Suprapubic skin (tissue), 4 donors: ENCODE measurements at regions not wholly inside any gene's neighbourhood (a gene's known extent, or its start where the extent isn't known, plus 50 kb on each side); places are given as distances from the start of the nearest gene placed in this dataset.

Source experiments
- DNase-seq, 2 donors: peaks; one replicate each; pipeline ENCODE4 v3.0.0-alpha.2; 2019; ENCODE audit warnings: low spot score in 2 of 2
- H3K27ac ChIP-seq: fragments of 200-600 bp; sonication (generic); one replicate; pipeline ENCODE4 v1.5.1; 2019
- H3K27me3 ChIP-seq: fragments of 200-600 bp; sonication (generic); one replicate; pipeline ENCODE4 v1.5.1; 2019
- H3K36me3 ChIP-seq: fragments of 200-600 bp; sonication (generic); one replicate; pipeline ENCODE4 v1.5.1; 2019
- H3K4me1 ChIP-seq: fragments of 200-600 bp; sonication (generic); one replicate; pipeline ENCODE4 v1.5.1; 2019
- H3K4me3 ChIP-seq: fragments of 200-600 bp; sonication (generic); one replicate; pipeline ENCODE4 v1.5.1; 2019; ENCODE audit warnings: mild to moderate bottlenecking
- H3K9me3 ChIP-seq: fragments of 200-600 bp; sonication (generic); one replicate; pipeline ENCODE4 v1.5.1; 2019
- CTCF ChIP-seq, 2 donors: fragments of 200-600 bp in 1 of 2; fragments of 450-650 bp in 1 of 2; sonication (generic) in 1 of 2; IDR thresholded peaks; one replicate each; pipeline ENCODE4 v1.5.1; 2016 to 2019; ENCODE audit warnings: antibody characterized with exemption in 2 of 2, mild to moderate bottlenecking in 1 of 2, moderate library complexity in 1 of 2
- EP300 ChIP-seq: sonication (generic); formaldehyde crosslinking; IDR thresholded peaks from one replicate; pipeline ENCODE4 v1.6.1; 2017; ENCODE audit warnings: antibody characterized with exemption
- POLR2A ChIP-seq, 2 donors: fragments of 450-650 bp; IDR thresholded peaks; one replicate each; pipeline ENCODE4 v1.6.1; 2017; ENCODE audit warnings: antibody characterized with exemption in 2 of 2, mild to moderate bottlenecking in 2 of 2, moderate library complexity in 2 of 2
- POLR2AphosphoS5 ChIP-seq, 3 donors: sonication (generic); formaldehyde crosslinking; IDR thresholded peaks; one replicate each; pipeline ENCODE4 v1.6.1; 2017; ENCODE audit warnings: antibody characterized with exemption in 3 of 3
- WGBS: methylation state at CpG from one replicate; pipeline ENCODE4 v1.1.5; 2018; 5-methylcytosine and 5-hydroxymethylcytosine counted together

GRCh38 chr12:67752226-67752732 is 103.7 kb downstream of the DYRK2 start:
- no peaks in the 10 kb centered on the region for H3K9me3 ChIP-seq
- TF ChIP-seq CTCF (IDR thresholded peaks at IDR 0.05) (no peak), POLR2AphosphoS5 (IDR thresholded peaks at IDR 0.05) (no peak), EP300 (no peak), POLR2A (IDR thresholded peaks at IDR 0.05) (no peak)
- 89% methylated on average over 4 of the region's 4 CpGs for WGBS
- no peak for DNase-seq
- H3K27ac ChIP-seq = no peak overlapping the region
- no peaks in the 10 kb centered on the region for H3K36me3 ChIP-seq
- H3K4me3 ChIP-seq = no peak overlapping the region
- no peaks in the 10 kb centered on the region for H3K4me1 ChIP-seq
- no peaks in the 10 kb centered on the region for H3K27me3 ChIP-seq

- H3K27ac ChIP-seq = no peak overlapping the region
- TF ChIP-seq EP300 = no peak
- no peak for TF ChIP-seq POLR2AphosphoS5 (IDR thresholded peaks at IDR 0.05)
- TF ChIP-seq POLR2A (IDR thresholded peaks at IDR 0.05) = no peak
- TF ChIP-seq CTCF (IDR thresholded peaks at IDR 0.05) = no peak
- WGBS = 64% methylated on average over 9 of the region's 9 CpGs
- no peaks in the 10 kb centered on the region for H3K36me3 ChIP-seq
- H3K4me3 ChIP-seq = no peak overlapping the region
- H3K4me1 ChIP-seq = no peaks in the 10 kb centered on the region
- H3K9me3 ChIP-seq = no peaks in the 10 kb centered on the region
- no peaks in the 10 kb centered on the region for H3K27me3 ChIP-seq
- no peak for DNase-seq
Observed at GRCh38 chr12:67754933-67755697, 106.6 kb downstream of the DYRK2 start.

- Histone ChIP-seq H3K9me3 (no peaks in the 10 kb centered on the region), H3K36me3 (no peaks in the 10 kb centered on the region), H3K27me3 (no peaks in the 10 kb centered on the region), H3K27ac (no peak overlapping the region), H3K4me3 (no peak overlapping the region), H3K4me1 (no peaks in the 10 kb centered on the region)
- WGBS = 94% methylated on average over 2 of the region's 2 CpGs
- TF ChIP-seq EP300 (no peak), POLR2AphosphoS5 (IDR thresholded peaks at IDR 0.05) (no peak), POLR2A (IDR thresholded peaks at IDR 0.05) (no peak), CTCF (IDR thresholded peaks at IDR 0.05) (no peak)
- no peak for DNase-seq
Observed at GRCh38 chr12:67757651-67758050, 109.1 kb downstream of the DYRK2 start.

- DNase-seq = no peak
- Histone ChIP-seq H3K4me3 (no peak overlapping the region), H3K9me3 (no peaks in the 10 kb centered on the region), H3K36me3 (no peaks in the 10 kb centered on the region), H3K4me1 (no peaks in the 10 kb centered on the region), H3K27ac (no peak overlapping the region), H3K27me3 (no peaks in the 10 kb centered on the region)
- TF ChIP-seq POLR2A (IDR thresholded peaks at IDR 0.05) (no peak), POLR2AphosphoS5 (IDR thresholded peaks at IDR 0.05) (no peak), EP300 (no peak), CTCF (IDR thresholded peaks at IDR 0.05) (no peak)
- WGBS = 54% methylated on average over 2 of the region's 2 CpGs
Observed at GRCh38 chr12:67758119-67758518, 109.6 kb downstream of the DYRK2 start.

- H3K9me3 ChIP-seq = no peaks in the 10 kb centered on the region
- H3K27me3 ChIP-seq = no peaks in the 10 kb centered on the region
- H3K4me3 ChIP-seq = no peak overlapping the region
- WGBS = 92% methylated on average over 4 of the region's 4 CpGs
- no peak for TF ChIP-seq POLR2AphosphoS5 (IDR thresholded peaks at IDR 0.05)
- TF ChIP-seq EP300 = no peak
- TF ChIP-seq POLR2A (IDR thresholded peaks at IDR 0.05) = no peak
- no peak for TF ChIP-seq CTCF (IDR thresholded peaks at IDR 0.05)
- H3K4me1 ChIP-seq = no peaks in the 10 kb centered on the region
- no peak overlapping the region for H3K27ac ChIP-seq
- DNase-seq = no peak
- no peaks in the 10 kb centered on the region for H3K36me3 ChIP-seq
Observed at GRCh38 chr12:67758521-67758920, 110.0 kb downstream of the DYRK2 start.
